OCI-LY7 (cell line): ENCODE measurements at regions not wholly inside any gene's neighbourhood (a gene's known extent, or its start where the extent isn't known, plus 50 kb on each side); places are given as distances from the start of the nearest gene placed in this dataset.

Experiments
- EZH2phosphoT487 ChIP-seq: fragments of 200-600 bp; sonication (generic); IDR thresholded peaks from 2 replicates; pipeline ENCODE4 v1.6.1; 2018; ENCODE audit warnings: low read depth, borderline replicate concordance, mild to moderate bottlenecking, mixed run types, antibody characterized with exemption, low read length, moderate library complexity, mixed read lengths
- TF ChIP-seq, protein P1 (sequence below): fragments of 200-600 bp; sonication (generic); conservative IDR thresholded peaks from 2 replicates; pipeline ENCODE4 v1.5.1; 2014; ENCODE audit warnings: mild to moderate bottlenecking, antibody characterized with exemption, low read length, moderate library complexity, mixed read lengths

DNA sequence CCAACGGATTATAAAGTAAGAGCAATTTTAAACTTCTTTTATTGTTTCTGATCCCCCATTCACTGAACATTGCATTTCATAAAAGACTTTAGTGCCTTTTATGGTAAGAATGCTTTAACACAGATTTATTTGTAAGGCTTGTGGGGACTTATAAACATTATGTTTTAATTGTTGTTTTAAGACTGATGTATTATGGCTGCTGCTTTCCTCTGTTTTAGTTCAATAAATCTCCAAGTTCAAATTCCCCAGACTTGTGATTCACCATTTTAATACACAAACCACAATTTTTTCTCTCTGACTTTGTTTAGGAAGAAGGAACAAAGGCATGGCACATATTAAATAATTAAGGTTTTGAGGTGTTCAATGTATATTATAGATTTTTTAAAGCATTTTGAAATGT, 753.3 kb downstream of the SLC6A15 start:
- TF ChIP-seq, protein P1, sequence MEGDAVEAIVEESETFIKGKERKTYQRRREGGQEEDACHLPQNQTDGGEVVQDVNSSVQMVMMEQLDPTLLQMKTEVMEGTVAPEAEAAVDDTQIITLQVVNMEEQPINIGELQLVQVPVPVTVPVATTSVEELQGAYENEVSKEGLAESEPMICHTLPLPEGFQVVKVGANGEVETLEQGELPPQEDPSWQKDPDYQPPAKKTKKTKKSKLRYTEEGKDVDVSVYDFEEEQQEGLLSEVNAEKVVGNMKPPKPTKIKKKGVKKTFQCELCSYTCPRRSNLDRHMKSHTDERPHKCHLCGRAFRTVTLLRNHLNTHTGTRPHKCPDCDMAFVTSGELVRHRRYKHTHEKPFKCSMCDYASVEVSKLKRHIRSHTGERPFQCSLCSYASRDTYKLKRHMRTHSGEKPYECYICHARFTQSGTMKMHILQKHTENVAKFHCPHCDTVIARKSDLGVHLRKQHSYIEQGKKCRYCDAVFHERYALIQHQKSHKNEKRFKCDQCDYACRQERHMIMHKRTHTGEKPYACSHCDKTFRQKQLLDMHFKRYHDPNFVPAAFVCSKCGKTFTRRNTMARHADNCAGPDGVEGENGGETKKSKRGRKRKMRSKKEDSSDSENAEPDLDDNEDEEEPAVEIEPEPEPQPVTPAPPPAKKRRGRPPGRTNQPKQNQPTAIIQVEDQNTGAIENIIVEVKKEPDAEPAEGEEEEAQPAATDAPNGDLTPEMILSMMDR, result no peak
- TF ChIP-seq EZH2phosphoT487, result no peak
